RWPE2 (cell line): ENCODE measurements at regions not wholly inside any gene's neighbourhood (a gene's known extent, or its start where the extent isn't known, plus 50 kb on each side); places are given as distances from the start of the nearest gene placed in this dataset.

Experiments
- ATAC-seq: fragments of 200-7000 bp; cut with Tn5 transposase; 3 replicates; pipeline ENCODE4 v1.9.1; 2021; ENCODE audit warnings: low read depth
- DNase-seq: peaks from one replicate; pipeline ENCODE4 v3.0.0-alpha.2; 2020; ENCODE audit warnings: low spot score
- H3K27ac ChIP-seq: fragments of 450-650 bp; 2 replicates; pipeline ENCODE4 v1.5.1; 2017; ENCODE audit warnings: mild to moderate bottlenecking; ENCODE audit not compliant: poor library complexity, severe bottlenecking
- H3K27me3 ChIP-seq: fragments of 250-450 bp; sonication (Bioruptor Pico); 2 replicates; pipeline ENCODE4 v1.5.1; 2021; ENCODE audit warnings: mild to moderate bottlenecking, moderate library complexity; ENCODE audit not compliant: insufficient read depth, poor library complexity, severe bottlenecking
- H3K36me3 ChIP-seq: fragments of 250-450 bp; sonication (Bioruptor Pico); 2 replicates; pipeline ENCODE4 v1.5.1; 2020; ENCODE audit warnings: low read depth, mild to moderate bottlenecking, moderate library complexity
- H3K4me1 ChIP-seq: fragments of 250-450 bp; sonication (Bioruptor Pico); 2 replicates; pipeline ENCODE4 v1.5.1; 2021; ENCODE audit warnings: mild to moderate bottlenecking, moderate library complexity; ENCODE audit not compliant: insufficient read depth, poor library complexity, severe bottlenecking
- H3K4me3 ChIP-seq: fragments of 250-450 bp; sonication (Bioruptor Pico); 2 replicates; pipeline ENCODE4 v1.5.1; 2021; ENCODE audit warnings: mild to moderate bottlenecking, moderate library complexity; ENCODE audit not compliant: severe bottlenecking
- H3K9me3 ChIP-seq: fragments of 250-450 bp; sonication (Bioruptor Pico); 2 replicates; pipeline ENCODE4 v1.5.1; 2021; ENCODE audit warnings: mild to moderate bottlenecking, moderate library complexity; ENCODE audit not compliant: severe bottlenecking
- TF ChIP-seq, protein P1 (sequence below): fragments of 450-650 bp; IDR thresholded peaks from one replicate; pipeline ENCODE4 v1.5.1; 2017; ENCODE audit warnings: mild to moderate bottlenecking, moderate library complexity; ENCODE audit not compliant: poor library complexity, severe bottlenecking

DNA sequence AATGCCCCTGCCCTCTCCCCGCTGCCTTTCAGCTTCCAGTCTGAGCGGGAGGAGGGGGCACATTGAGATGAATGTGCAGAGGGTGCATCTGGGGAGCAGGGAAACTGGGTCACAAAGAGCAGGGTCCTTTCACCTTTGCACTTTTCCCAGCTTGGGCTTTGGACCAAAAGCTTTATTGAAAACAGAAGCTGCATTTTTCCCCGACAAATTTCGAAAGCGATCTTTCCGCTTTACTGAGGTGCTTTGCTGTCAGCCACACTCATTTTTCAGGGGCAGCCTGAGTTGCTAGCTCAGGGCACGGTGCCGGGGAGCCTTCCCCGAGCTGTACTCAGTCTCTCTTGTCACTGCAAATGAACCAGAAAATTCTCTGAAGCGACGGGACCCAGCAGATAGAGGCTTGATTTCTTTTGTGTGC is 283.7 kb upstream of the SOX4 start:
- Histone ChIP-seq H3K4me3 (no peak overlapping the region), H3K27ac (no peak overlapping the region), H3K27me3 (no peaks in the 10 kb centered on the region), H3K4me1 (peaks cover 4% of the 10 kb centered on the region), H3K36me3 (no peaks in the 10 kb centered on the region), H3K9me3 (no peaks in the 10 kb centered on the region)
- DNase-seq (no peak), ATAC-seq (no peak)
- TF ChIP-seq, protein P1, sequence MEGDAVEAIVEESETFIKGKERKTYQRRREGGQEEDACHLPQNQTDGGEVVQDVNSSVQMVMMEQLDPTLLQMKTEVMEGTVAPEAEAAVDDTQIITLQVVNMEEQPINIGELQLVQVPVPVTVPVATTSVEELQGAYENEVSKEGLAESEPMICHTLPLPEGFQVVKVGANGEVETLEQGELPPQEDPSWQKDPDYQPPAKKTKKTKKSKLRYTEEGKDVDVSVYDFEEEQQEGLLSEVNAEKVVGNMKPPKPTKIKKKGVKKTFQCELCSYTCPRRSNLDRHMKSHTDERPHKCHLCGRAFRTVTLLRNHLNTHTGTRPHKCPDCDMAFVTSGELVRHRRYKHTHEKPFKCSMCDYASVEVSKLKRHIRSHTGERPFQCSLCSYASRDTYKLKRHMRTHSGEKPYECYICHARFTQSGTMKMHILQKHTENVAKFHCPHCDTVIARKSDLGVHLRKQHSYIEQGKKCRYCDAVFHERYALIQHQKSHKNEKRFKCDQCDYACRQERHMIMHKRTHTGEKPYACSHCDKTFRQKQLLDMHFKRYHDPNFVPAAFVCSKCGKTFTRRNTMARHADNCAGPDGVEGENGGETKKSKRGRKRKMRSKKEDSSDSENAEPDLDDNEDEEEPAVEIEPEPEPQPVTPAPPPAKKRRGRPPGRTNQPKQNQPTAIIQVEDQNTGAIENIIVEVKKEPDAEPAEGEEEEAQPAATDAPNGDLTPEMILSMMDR, result no peak

DNA sequence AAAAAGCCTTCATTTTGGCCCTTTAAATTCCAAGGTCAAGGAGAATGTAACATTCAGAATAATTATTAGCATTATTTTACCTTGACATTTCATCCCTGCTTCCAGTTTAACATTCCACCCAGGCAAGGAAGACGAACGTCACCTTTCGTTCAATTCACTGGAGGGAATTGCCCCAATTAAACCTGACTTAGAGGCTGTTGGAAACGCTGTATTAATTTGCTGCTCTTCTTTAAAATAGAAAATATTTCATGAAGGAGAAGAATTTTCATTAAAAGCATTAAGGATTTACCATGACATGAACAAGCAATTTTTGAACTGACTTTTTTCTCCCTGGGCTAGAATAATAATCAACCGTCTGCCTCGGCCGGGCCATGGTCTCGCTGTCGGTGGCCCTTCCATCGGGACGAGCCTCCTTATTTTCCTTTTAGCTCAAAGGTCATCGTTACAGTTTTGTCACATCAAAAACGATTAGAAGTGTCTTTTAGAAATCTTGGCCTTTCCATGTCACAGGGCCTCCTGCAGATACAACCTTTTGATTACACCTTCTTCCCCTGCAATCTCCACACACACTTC is 282.9 kb upstream of the SOX4 start:
- no peak for DNase-seq
- H3K27me3 ChIP-seq, result no peaks in the 10 kb centered on the region
- no peak for ATAC-seq
- H3K4me3 ChIP-seq, result no peak overlapping the region
- H3K4me1 ChIP-seq, result peaks cover 4% of the 10 kb centered on the region
- H3K27ac ChIP-seq, result no peak overlapping the region
- H3K36me3 ChIP-seq, result no peaks in the 10 kb centered on the region
- H3K9me3 ChIP-seq, result no peaks in the 10 kb centered on the region
- TF ChIP-seq, protein P1, result no peak

DNA sequence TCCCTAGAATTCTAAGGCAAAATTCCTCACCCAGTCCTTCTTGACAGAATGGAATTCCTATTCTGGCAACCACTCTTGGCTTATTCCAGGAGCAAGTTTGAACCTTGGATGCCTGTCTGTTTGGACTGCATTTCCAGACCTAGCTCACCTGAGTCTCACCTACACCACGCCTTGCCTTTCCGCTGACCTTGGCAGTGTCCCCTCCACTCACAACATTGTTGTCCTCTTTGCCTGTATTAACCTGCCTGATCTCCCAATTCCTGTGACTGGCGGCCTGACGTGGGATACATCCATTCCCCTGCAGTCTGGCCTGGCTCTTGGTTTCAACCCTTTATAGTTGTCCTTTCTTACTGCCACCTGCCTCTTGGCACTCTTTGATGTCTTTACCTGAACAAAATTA is 281.4 kb upstream of the SOX4 start:
- H3K27me3 ChIP-seq, result no peaks in the 10 kb centered on the region
- no peak overlapping the region for H3K4me3 ChIP-seq
- no peaks in the 10 kb centered on the region for H3K4me1 ChIP-seq
- no peak for ATAC-seq
- H3K36me3 ChIP-seq, result no peaks in the 10 kb centered on the region
- H3K27ac ChIP-seq, result no peak overlapping the region
- TF ChIP-seq, protein P1, result no peak
- H3K9me3 ChIP-seq, result no peaks in the 10 kb centered on the region
- DNase-seq, result no peak

DNA sequence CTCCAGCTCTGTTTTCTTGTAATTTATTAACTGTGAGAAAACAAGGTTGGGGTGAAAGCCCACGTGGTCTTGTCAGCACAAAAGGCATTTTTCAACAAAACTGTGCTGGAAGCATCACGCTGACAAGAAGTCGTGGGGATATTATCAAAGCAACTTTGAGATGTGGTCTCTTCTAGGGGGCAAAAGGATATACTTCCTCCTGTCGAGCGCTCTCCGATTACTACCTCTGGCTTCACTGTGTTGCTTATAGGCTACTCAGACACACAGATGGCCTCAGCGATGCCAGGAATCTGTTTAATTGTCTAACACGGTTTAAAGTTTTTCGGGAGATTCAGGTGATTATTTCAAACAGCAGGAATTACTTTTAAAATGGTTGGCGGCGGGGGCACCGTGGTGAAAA is 275.9 kb upstream of the SOX4 start:
- no peak overlapping the region for H3K27ac ChIP-seq
- no peak for DNase-seq
- no peaks in the 10 kb centered on the region for H3K4me1 ChIP-seq
- H3K27me3 ChIP-seq, result no peaks in the 10 kb centered on the region
- no peaks in the 10 kb centered on the region for H3K36me3 ChIP-seq
- no peak for ATAC-seq
- no peaks in the 10 kb centered on the region for H3K9me3 ChIP-seq
- no peak overlapping the region for H3K4me3 ChIP-seq
- TF ChIP-seq, protein P1, result no peak

DNA sequence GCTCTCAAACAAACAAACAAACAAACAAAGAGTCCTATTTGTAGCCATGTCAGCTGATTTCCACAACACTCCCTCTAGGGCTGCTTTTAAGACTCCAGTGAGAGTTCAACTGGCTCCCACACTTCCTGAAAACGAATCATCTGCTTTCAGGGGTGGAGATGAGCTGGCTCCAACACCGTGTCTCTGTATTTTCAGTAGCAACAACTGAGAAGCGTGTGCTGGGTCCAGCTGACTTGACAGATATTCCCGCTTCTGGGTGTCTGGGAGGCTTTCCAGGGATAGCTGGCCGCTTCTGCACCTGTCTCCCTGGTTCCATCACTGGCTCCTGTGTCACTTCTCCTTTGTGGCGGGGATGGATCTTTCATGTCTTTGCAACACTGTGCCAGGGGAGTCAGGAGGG is 272.5 kb upstream of the SOX4 start:
- DNase-seq (no peak), ATAC-seq (no peak)
- Histone ChIP-seq H3K36me3 (no peaks in the 10 kb centered on the region), H3K4me1 (no peaks in the 10 kb centered on the region), H3K27ac (no peak overlapping the region), H3K4me3 (no peak overlapping the region), H3K9me3 (no peaks in the 10 kb centered on the region), H3K27me3 (no peaks in the 10 kb centered on the region)
- TF ChIP-seq, protein P1, result no peak
